Ishikawa (cell line): ENCODE measurements at regions not wholly inside any gene's neighbourhood (a gene's known extent, or its start where the extent isn't known, plus 50 kb on each side); places are given as distances from the start of the nearest gene placed in this dataset.

Experiments
- CEBPB ChIP-seq: IDR thresholded peaks from 2 replicates; pipeline ENCODE4 v1.6.1; 2012
- EGR1 ChIP-seq: IDR thresholded peaks from 2 replicates; pipeline ENCODE4 v1.6.1; 2012
- EP300 ChIP-seq: IDR thresholded peaks from 2 replicates; pipeline ENCODE4 v1.6.1; 2012; ENCODE audit warnings: borderline replicate concordance
- FOXM1 ChIP-seq: IDR thresholded peaks from 2 replicates; pipeline ENCODE4 v1.6.1; 2012; ENCODE audit warnings: low read depth, borderline replicate concordance
- NFIC ChIP-seq: IDR thresholded peaks from 2 replicates; pipeline ENCODE4 v1.6.1; 2012
- RAD21 ChIP-seq: IDR thresholded peaks from 2 replicates; pipeline ENCODE4 v1.6.1; 2012; ENCODE audit warnings: low read depth
- YY1 ChIP-seq: IDR thresholded peaks from 2 replicates; pipeline ENCODE4 v1.6.1; 2012; ENCODE audit warnings: low read depth
- ZBTB7A ChIP-seq: IDR thresholded peaks from 2 replicates; pipeline ENCODE4 v1.6.1; 2012; ENCODE audit warnings: low read depth
- TF ChIP-seq, protein P1 (sequence below): IDR thresholded peaks from 2 replicates; pipeline ENCODE4 v1.6.1; 2012
- TF ChIP-seq, protein P2 (sequence below): IDR thresholded peaks from 2 replicates; pipeline ENCODE4 v1.6.1; 2012; ENCODE audit warnings: low read depth, mild to moderate bottlenecking

DNA sequence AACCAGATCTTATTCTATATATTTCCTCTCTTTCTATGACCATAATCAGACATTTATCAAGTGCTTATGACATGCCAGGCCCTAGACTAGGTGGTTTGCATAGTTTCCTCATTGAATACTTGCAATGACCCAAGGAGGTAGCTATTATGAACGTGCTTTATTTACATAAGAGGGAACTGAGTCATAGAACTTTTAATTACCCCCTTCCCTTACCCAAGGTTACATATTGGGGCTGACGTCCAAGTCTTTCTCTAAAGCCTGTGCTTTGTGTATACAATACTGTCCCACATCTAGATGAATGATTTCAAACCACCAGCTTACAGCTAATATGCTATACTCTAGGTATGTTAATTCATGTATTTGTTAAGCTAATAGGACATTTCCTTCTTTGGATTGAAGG, 91.9 kb upstream of the NPY start:
- TF ChIP-seq, protein P1, sequence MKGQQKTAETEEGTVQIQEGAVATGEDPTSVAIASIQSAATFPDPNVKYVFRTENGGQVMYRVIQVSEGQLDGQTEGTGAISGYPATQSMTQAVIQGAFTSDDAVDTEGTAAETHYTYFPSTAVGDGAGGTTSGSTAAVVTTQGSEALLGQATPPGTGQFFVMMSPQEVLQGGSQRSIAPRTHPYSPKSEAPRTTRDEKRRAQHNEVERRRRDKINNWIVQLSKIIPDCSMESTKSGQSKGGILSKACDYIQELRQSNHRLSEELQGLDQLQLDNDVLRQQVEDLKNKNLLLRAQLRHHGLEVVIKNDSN = no peak
- no peak for TF ChIP-seq NFIC
- TF ChIP-seq EP300 = no peak
- TF ChIP-seq EGR1 = no peak
- no peak for TF ChIP-seq CEBPB
- TF ChIP-seq ZBTB7A = no peak
- TF ChIP-seq FOXM1 = no peak
- no peak for TF ChIP-seq RAD21
- no peak for TF ChIP-seq YY1
- TF ChIP-seq, protein P2, sequence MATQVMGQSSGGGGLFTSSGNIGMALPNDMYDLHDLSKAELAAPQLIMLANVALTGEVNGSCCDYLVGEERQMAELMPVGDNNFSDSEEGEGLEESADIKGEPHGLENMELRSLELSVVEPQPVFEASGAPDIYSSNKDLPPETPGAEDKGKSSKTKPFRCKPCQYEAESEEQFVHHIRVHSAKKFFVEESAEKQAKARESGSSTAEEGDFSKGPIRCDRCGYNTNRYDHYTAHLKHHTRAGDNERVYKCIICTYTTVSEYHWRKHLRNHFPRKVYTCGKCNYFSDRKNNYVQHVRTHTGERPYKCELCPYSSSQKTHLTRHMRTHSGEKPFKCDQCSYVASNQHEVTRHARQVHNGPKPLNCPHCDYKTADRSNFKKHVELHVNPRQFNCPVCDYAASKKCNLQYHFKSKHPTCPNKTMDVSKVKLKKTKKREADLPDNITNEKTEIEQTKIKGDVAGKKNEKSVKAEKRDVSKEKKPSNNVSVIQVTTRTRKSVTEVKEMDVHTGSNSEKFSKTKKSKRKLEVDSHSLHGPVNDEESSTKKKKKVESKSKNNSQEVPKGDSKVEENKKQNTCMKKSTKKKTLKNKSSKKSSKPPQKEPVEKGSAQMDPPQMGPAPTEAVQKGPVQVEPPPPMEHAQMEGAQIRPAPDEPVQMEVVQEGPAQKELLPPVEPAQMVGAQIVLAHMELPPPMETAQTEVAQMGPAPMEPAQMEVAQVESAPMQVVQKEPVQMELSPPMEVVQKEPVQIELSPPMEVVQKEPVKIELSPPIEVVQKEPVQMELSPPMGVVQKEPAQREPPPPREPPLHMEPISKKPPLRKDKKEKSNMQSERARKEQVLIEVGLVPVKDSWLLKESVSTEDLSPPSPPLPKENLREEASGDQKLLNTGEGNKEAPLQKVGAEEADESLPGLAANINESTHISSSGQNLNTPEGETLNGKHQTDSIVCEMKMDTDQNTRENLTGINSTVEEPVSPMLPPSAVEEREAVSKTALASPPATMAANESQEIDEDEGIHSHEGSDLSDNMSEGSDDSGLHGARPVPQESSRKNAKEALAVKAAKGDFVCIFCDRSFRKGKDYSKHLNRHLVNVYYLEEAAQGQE = no peak
